CD4-positive, alpha-beta T cell treated with Interleukin-15 for 4 hours (primary cell): ENCODE measurements at regions not wholly inside any gene's neighbourhood (a gene's known extent, or its start where the extent isn't known, plus 50 kb on each side); places are given as distances from the start of the nearest gene placed in this dataset.

Experiments
- DNase-seq: peaks from one replicate; pipeline ENCODE4 v3.0.0-alpha.2; 2020; ENCODE audit warnings: low spot score

DNA sequence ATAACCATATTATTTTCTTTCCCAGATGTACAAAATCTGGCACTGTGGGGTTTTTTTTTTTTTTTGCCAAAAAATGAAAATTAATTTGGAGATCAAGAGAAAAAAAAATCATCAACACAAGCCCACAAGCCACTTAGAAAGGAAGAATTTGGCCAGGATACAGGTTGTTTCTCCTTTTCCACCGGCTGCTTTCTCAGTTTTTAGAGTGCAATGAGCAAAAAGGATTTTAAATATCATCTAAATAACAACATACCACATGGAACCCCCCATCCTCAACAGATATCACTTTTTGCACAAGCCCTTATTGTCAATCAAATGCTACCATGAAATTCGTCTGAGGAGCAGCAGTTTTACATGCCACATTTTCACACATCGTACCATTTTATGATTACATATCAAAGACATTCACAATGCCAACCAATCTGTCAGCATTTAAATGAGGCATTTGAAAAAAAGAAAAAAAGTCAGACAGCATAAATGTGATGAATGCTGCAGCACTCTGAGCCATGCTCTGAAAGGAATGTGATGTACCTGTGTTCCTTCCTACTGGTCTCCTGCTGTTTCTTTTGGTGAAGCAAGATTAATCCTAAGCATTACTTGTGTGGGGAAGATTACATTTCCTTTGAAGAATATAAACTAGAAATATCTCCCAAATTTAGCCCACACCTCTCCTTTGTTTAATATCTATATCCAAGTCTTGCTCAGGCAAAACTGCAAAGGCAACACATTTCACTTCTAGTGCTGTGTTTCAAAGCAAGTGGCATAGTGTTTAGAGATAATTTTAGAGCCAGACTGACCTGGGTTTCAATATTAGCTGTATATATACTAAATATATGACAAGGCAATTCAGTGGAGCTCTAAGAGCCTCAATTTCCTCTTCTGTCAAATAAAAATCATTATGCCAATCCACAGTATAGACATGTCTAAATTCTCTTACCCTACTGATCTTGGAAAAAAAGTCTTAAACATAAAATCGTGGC, 391.3 kb downstream of the CMPK2 start:
- no peak for DNase-seq

- DNase-seq: no peak
Observed at GRCh38 chr2:6475155-6475940, 390.4 kb downstream of the CMPK2 start.

DNA sequence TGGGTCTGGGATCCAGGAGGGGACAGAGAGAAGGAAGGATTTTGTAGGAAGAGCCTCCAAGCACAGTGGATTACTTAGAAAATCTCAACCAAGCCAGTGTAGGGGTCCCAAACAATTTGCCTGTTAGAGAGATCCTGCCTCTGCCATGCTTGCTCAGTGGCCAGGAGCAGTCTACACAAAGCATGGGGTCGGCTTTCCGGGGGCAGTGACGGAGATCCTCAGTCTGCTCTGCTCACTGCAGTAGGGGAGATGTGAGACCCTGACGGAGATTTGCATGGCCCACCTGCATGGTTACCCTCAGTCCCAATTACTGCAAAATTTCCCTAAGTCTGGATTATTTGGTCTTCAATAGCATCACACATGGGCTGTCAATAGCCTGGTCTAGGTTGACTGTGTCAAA, 385.2 kb downstream of the CMPK2 start:
- DNase-seq: no peak

GRCh38 chr2:6482256-6482655, 383.5 kb downstream of the CMPK2 start:
- DNase-seq: no peak

DNA sequence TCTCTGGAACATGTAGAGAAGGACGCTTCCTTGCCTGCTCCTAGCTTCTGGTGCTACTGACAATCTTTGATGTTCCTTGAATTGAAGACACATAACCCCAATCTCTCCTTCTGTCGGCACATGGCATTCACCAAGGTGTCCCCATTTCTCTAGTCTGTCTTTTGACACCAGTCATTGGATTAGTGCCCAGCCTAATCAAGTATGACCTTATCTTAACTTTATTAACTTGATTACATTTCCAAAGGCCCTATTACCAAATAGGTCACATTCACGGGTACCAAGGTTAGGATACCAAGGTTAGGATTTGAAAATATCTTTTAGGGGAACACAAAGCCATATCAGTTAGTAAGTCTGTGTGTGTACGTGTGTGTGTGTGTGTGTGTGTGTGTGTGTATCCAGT, 377.9 kb downstream of the CMPK2 start:
- no peak for DNase-seq

DNA sequence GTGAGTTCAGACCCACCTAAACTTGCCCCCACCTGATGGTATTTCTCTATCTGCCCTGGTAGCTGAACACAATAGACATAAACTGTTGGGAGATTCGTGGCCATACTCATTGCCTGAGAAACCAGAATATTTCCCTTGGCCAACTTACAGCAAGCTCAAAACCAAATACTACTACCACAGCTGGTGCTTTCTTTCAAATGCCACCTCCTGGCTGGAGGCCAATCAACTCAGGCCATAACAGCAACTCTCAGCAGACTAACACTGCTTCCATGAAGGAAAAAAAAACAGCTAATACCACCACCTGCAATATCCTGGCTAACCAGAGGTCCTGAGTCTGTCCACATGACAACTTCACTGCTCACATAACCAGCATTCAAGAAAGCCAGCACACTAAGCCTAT, 373.1 kb downstream of the CMPK2 start:
- no peak for DNase-seq

GRCh38 chr2:6493266-6493665, 372.4 kb downstream of the CMPK2 start:
- DNase-seq: no peak

GRCh38 chr2:6493669-6494068, 372.0 kb downstream of the CMPK2 start:
- no peak for DNase-seq

DNA sequence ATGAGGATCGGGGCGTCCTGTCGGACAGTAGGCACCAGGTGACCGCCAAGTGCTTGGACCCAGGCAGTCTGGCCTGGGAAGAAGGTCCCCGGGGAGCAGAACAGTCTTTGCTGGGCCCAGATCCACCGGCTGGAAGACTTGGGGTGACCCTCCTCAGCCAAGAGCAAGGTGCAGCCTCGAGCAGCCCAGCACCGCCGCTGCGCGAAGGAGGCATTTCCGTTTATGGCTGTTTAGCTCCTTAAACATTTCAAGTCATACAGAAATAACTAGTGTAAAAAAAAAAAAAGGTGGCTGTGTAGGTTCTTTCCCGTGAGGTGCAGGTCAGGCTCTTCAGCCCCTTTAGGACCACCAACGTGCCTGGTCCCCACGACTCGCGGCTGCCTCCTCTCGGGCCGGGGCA, 370.2 kb downstream of the CMPK2 start:
- DNase-seq: no peak

- DNase-seq: no peak
Observed at GRCh38 chr2:6496376-6496775, 369.3 kb downstream of the CMPK2 start.

DNA sequence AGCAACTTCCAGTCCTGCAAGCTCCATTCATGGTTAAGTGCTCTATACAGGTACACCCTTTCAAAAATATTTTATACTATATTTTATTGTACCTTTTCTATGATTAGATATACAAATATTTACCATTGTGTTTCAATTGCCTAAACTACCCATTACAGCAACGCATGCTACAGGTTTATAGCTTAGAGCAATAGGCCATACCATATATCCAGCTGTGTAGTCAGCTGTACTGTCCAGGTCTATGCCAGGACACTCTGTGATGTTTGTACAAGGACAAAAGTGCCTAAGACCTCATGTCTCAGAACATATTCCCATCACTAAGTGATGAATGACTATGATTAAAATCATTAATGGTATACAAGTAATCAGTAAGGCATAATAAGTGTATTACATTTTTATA, 368.7 kb downstream of the CMPK2 start:
- DNase-seq: no peak

DNA sequence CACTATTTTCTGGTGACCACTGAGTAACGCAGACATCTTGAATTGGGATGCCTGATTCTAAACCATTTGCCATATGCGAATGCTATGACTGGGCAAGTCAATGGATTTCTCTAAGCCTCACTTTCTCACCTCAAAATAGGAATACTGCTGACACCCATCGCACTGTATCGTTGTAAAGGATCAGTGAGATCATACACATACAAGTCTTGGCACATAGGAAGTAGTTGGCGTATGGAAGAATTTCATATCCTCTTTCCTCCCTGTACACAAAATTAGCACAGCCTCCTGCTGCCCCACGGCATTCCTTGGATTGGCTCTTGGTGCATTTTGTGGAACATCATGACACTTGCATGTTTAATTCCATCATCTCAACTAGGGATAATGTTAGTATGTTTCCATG, 366.9 kb downstream of the CMPK2 start:
- no peak for DNase-seq

DNA sequence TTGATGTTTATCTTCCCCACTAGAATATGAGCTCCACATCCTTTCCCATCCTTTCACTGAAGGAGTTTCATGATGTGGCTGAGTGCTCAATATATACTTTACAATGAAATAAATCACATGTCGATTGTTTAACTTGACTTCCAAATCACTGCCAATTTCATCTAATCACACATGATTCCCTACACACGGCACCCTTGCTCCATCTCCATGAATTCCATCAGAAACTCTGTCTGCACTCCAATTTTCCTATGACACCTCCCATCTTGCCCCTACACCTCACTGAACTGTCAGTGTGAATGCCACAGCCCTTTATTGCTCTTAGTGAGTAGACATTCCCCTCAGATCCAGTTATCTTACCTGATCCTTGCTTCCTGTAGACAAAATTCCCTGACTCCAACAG, 366.0 kb downstream of the CMPK2 start:
- no peak for DNase-seq

GRCh38 chr2:6506361-6506794, 359.3 kb downstream of the CMPK2 start:
- DNase-seq: no peak

- DNase-seq: no peak
Observed at GRCh38 chr2:6506859-6507258, 358.8 kb downstream of the CMPK2 start.

DNA sequence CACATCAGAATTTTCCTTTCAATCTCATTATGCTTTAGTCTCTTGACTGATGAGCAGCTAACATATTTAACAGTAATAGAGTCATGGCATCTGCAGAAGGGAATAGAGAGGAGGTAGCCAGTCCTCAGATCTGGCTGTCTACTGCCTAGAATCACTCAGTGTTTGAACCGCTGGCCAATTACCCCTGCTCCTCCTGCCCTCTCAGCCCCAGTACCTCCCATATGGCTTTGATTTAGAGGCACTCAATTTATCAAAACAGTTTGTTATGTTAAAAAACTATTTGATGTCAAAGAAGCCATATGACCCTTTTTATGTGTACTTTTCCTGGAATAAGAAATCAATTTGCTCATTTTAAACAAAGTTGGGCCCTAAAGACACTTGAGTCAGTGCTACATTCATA, 355.2 kb downstream of the CMPK2 start:
- DNase-seq: no peak

DNA sequence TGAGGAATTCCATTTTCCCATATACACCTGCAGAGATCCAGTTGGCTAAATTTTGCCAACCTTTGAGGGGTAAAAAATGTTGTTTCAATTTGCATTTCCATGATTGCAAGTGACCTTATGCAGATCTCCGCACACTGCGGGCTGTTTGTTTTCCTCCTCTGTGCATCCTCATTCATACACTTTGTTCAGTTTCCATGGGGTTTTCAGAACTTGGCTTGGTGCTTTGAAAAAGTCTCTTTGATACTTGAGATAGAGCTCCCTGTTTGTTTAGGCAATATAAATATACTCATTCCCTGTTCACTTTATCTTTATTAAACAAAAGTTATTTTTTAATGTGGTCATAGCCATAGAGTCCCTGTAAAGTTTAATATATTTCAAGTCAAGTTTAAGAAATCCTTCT, 353.1 kb downstream of the CMPK2 start:
- DNase-seq: no peak

- DNase-seq: no peak
Observed at GRCh38 chr2:6516674-6517073, 349.0 kb downstream of the CMPK2 start.

DNA sequence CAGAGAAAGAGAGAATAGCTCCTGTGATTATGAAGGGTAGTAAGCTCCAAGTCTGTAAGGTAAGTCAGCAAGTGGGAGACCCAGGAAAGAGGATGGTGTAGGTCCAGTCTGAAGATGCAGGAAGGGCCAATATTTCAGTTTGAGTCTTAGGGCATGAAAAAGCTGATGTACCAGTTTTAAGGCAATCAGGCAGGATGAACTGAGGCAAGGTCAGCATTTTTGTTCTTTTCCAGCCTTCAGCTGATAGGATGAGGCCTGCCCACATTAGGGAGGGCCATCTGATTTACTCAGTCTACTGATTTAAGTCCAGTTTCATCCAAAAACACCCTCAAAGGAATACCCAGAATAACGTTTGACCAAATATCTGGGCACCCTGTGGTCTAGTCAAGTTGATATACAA, 347.3 kb downstream of the CMPK2 start:
- DNase-seq: no peak

GRCh38 chr2:6523476-6523875, 342.2 kb downstream of the CMPK2 start:
- DNase-seq: no peak

GRCh38 chr2:6524691-6525474, 340.8 kb downstream of the CMPK2 start:
- no peak for DNase-seq

- DNase-seq: no peak
Observed at GRCh38 chr2:6525475-6525964, 340.2 kb downstream of the CMPK2 start.
